ENCODE measurements at regions not wholly inside any gene's neighbourhood (a gene's known extent, or its start where the extent isn't known, plus 50 kb on each side); places are given as distances from the start of the nearest gene placed in this dataset.

- TF ChIP-seq POLR2A (IDR thresholded peaks at IDR 0.05) (no peak), CTCF (IDR thresholded peaks at IDR 0.05) (no peak)
Observed at GRCh38 chr4:27518876-27519275, 658.2 kb downstream of the STIM2 start.

Data from lower leg skin (tissue), 3 donors.